Endothelial cell of umbilical vein (primary cell): ENCODE measurements at regions not wholly inside any gene's neighbourhood (a gene's known extent, or its start where the extent isn't known, plus 50 kb on each side); places are given as distances from the start of the nearest gene placed in this dataset.

Source experiments
- BruUV-seq: library from RNA; stranded (reverse); fragments of 400-500 nt; replicated peaks from 2 replicates; lab custom pipeline; 2021; lab: Mats Ljungman, UMichigan
- CTCF ChIA-PET: fragments of 300-600, 350-600 bp; sonication (Branson Sonifier 250); formaldehyde crosslinking; loops from one replicate; lab custom pipeline; 2021; ENCODE audit warnings: antibody characterized with exemption, inconsistent platforms; lab: Charles Lee
- POLR2A ChIA-PET: fragments of 300-600, 350-600 bp; sonication (Branson Sonifier 250); formaldehyde crosslinking; loops from one replicate; lab custom pipeline; 2021; ENCODE audit warnings: antibody characterized with exemption, inconsistent platforms; lab: Charles Lee
- DNase-seq: peaks from one replicate; pipeline ENCODE4 v3.0.0-alpha.2; 2011; ENCODE audit warnings: low read depth, low spot score
- FAIRE-seq: peaks from 2 replicates; lab custom pipeline; 2011; peaks lifted over from hg19 to GRCh38; lab: Jason Lieb, UNC
- H2AFZ ChIP-seq: 2 replicates; pipeline ENCODE4 v1.6.0; 2012; ENCODE audit warnings: low read depth, low read length, control low read depth, inconsistent platforms
- H3K27ac ChIP-seq: 2 replicates; pipeline ENCODE4 v1.5.1; 2011; ENCODE audit warnings: low read depth, mild to moderate bottlenecking, control low read depth, low read length, moderate library complexity; ENCODE audit not compliant: insufficient read depth
- H3K27me3 ChIP-seq, 2 experiments: 2 replicates each; pipeline versions ENCODE4 v1.6.0 to v1.6.1; 2011; ENCODE audit warnings: low read length in 2 of 2, mixed read lengths in 1 of 2; ENCODE audit not compliant: control insufficient read depth in 2 of 2, insufficient read depth in 2 of 2
- H3K36me3 ChIP-seq, 2 experiments: 2 replicates in 1 of 2; 3 replicates in 1 of 2; pipeline ENCODE4 v1.5.1; 2011; ENCODE audit warnings: low read length in 2 of 2, mild to moderate bottlenecking in 1 of 2, moderate library complexity in 1 of 2; ENCODE audit not compliant: control insufficient read depth in 2 of 2, insufficient read depth in 2 of 2; ENCODE audit errors: extremely low read depth in 1 of 2
- H3K4me1 ChIP-seq: 3 replicates; pipeline ENCODE4 v1.5.1; 2011; ENCODE audit warnings: mild to moderate bottlenecking, low read length; ENCODE audit not compliant: control insufficient read depth, insufficient read depth; ENCODE audit errors: extremely low read depth
- H3K4me2 ChIP-seq: 2 replicates; pipeline ENCODE4 v1.6.1; 2011; ENCODE audit warnings: low read length, control low read depth, mixed read lengths; ENCODE audit not compliant: insufficient read depth
- H3K4me3 ChIP-seq, 3 experiments: fragments of 200-600 bp in 1 of 3; sonication (generic), shearing (Covaris generic) in 1 of 3; replicated peaks in 1 of 3; 2 replicates each; pipeline ENCODE4 v1.5.1; 2011 to 2016; ENCODE audit warnings: control low read depth in 3 of 3, low read length in 3 of 3, mild to moderate bottlenecking in 2 of 3, inconsistent platforms in 1 of 3, low read depth in 1 of 3, moderate library complexity in 1 of 3; ENCODE audit not compliant: insufficient read depth in 1 of 3
- H3K79me2 ChIP-seq: 2 replicates; pipeline ENCODE4 v1.6.0; 2012; ENCODE audit warnings: low read length, inconsistent platforms; ENCODE audit not compliant: control insufficient read depth, insufficient read depth
- H3K9ac ChIP-seq: replicated peaks from 2 replicates; pipeline ENCODE3; 2011; ENCODE audit warnings: low read length, control low read depth; ENCODE audit not compliant: insufficient read depth; ENCODE audit errors: extremely low read depth
- H3K9me1 ChIP-seq: replicated peaks from 3 replicates; pipeline ENCODE4 v1.6.0; 2011; ENCODE audit warnings: mild to moderate bottlenecking, low read length; ENCODE audit not compliant: control insufficient read depth, insufficient read depth; ENCODE audit errors: extremely low read depth
- H3K9me3 ChIP-seq: replicated peaks from 2 replicates; pipeline ENCODE4 v1.5.1; 2012; ENCODE audit warnings: low read length, inconsistent platforms; ENCODE audit not compliant: control insufficient read depth, insufficient read depth
- H4K20me1 ChIP-seq: replicated peaks from 2 replicates; pipeline ENCODE3; 2011; ENCODE audit warnings: mild to moderate bottlenecking, low read length; ENCODE audit not compliant: control insufficient read depth, insufficient read depth; ENCODE audit errors: extremely low read depth
- EZH2 ChIP-seq: IDR thresholded peaks from 2 replicates; pipeline ENCODE4 v1.6.1; 2012; ENCODE audit warnings: borderline replicate concordance, low read depth, mild to moderate bottlenecking, moderate library complexity, low read length, inconsistent platforms; ENCODE audit not compliant: severe bottlenecking
- FOS ChIP-seq: IDR thresholded peaks from 2 replicates; pipeline ENCODE4 v1.6.1; 2011; ENCODE audit warnings: mild to moderate bottlenecking, low read length, moderate library complexity, borderline replicate concordance; ENCODE audit not compliant: insufficient read depth
- GATA2 ChIP-seq: IDR thresholded peaks from 2 replicates; pipeline ENCODE4 v1.7.0; 2011; ENCODE audit warnings: low read depth, mild to moderate bottlenecking, moderate library complexity, mixed read lengths, low read length; ENCODE audit not compliant: insufficient read length, insufficient read depth
- JUN ChIP-seq: IDR thresholded peaks from 2 replicates; pipeline ENCODE4 v1.6.1; 2011; ENCODE audit warnings: borderline replicate concordance, low read depth; ENCODE audit not compliant: insufficient read length, insufficient read depth
- MYC ChIP-seq: IDR thresholded peaks from one replicate; pipeline ENCODE4 v1.6.1; 2011; ENCODE audit warnings: mild to moderate bottlenecking, low read depth, low read length
- POLR2A ChIP-seq: IDR thresholded peaks from 2 replicates; pipeline ENCODE4 v1.6.1; 2012; ENCODE audit warnings: low read depth, mild to moderate bottlenecking, control low read depth, low read length
- POLR2AphosphoS5 ChIP-seq: IDR thresholded peaks from 2 replicates; pipeline ENCODE4 v1.6.1; 2012; ENCODE audit warnings: low read depth, mild to moderate bottlenecking, control low read depth, low read length, moderate library complexity; ENCODE audit not compliant: insufficient read depth
- dilution Hi-C: fragments of 300-500 bp; cut with MboI; formaldehyde crosslinking; loops from one replicate; pipeline ENCODE4 v1.15.0; 2019; ENCODE audit warnings: low sequenced_read_pairs; ENCODE audit not compliant: extremely low pct_ligation_motif_present
- intact Hi-C: fragments of 100-400 bp; cut with micrococcal nuclease; formaldehyde crosslinking; loops from one replicate; pipeline ENCODE4 v1.10.0; 2022
- TF ChIP-seq, protein P1 (sequence below), 2 donors: IDR thresholded peaks; 1 replicate in 1 of 2; 2 replicates in 1 of 2; pipeline ENCODE4 v1.5.1; 2011; ENCODE audit warnings: low read length in 2 of 2, mild to moderate bottlenecking in 2 of 2, moderate library complexity in 2 of 2, control low read depth in 1 of 2, inconsistent platforms in 1 of 2, low read depth in 1 of 2; ENCODE audit not compliant: insufficient read depth in 1 of 2; ENCODE audit errors: extremely low read depth in 1 of 2
- TF ChIP-seq, protein P2 (sequence below): IDR thresholded peaks from 2 replicates; pipeline ENCODE4 v1.6.1; 2011; ENCODE audit not compliant: insufficient read depth, insufficient read length

DNA sequence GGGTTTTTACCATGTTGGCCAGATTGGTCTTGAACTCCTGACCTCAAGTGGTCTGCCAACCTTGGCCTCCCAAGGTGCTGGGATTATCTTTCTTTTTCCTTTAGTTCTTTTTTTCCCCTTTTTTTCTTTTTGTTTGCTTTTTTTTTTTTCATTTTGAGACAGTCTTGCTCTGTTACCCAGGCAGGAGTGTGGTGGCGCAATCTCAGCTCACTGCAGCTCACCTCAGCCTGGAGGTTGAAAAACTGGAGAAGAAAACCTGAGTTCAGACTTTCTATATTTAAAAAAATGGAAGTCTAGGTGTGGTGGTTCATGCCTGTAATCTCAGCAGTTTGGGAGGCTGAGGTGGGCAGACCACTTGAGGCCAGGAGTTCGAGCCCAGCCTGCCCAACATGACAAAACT, 181.1 kb upstream of the HS3ST1 start:
- ChIA-PET CTCF (no interaction called here), POLR2A (no interaction called here)
- no TSS peak for BruUV-seq
- no peak for FAIRE-seq
- peaks cover 17% of the 10 kb centered on the region for H3K4me1 ChIP-seq
- no peaks in the 10 kb centered on the region for H3K9me1 ChIP-seq
- dilution Hi-C loops (no loop called here), intact Hi-C loops (no loop called here)
- H3K9me3 ChIP-seq = no peaks in the 10 kb centered on the region
- no peak overlapping the region for H3K4me2 ChIP-seq
- TF ChIP-seq, protein P1, sequence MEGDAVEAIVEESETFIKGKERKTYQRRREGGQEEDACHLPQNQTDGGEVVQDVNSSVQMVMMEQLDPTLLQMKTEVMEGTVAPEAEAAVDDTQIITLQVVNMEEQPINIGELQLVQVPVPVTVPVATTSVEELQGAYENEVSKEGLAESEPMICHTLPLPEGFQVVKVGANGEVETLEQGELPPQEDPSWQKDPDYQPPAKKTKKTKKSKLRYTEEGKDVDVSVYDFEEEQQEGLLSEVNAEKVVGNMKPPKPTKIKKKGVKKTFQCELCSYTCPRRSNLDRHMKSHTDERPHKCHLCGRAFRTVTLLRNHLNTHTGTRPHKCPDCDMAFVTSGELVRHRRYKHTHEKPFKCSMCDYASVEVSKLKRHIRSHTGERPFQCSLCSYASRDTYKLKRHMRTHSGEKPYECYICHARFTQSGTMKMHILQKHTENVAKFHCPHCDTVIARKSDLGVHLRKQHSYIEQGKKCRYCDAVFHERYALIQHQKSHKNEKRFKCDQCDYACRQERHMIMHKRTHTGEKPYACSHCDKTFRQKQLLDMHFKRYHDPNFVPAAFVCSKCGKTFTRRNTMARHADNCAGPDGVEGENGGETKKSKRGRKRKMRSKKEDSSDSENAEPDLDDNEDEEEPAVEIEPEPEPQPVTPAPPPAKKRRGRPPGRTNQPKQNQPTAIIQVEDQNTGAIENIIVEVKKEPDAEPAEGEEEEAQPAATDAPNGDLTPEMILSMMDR (IDR thresholded peaks at IDR 0.05; ENCODE audit: extremely low read depth in 1 of 2, insufficient read depth in 1 of 2, low read depth in 1 of 2, low read length in 2 of 2) = no peak
- TF ChIP-seq POLR2A (no peak), POLR2AphosphoS5 (no peak), FOS (no peak), MYC (no peak), GATA2 (no peak), JUN (no peak), EZH2 (no peak)
- TF ChIP-seq, protein P2, sequence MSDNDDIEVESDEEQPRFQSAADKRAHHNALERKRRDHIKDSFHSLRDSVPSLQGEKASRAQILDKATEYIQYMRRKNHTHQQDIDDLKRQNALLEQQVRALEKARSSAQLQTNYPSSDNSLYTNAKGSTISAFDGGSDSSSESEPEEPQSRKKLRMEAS = no peak
- H4K20me1 ChIP-seq = no peaks in the 10 kb centered on the region
- H3K27me3 ChIP-seq = no peaks in the 10 kb centered on the region
- no peak for DNase-seq
- no peak overlapping the region for H3K9ac ChIP-seq
- no peaks in the 10 kb centered on the region for H3K79me2 ChIP-seq
- H3K27ac ChIP-seq = no peak overlapping the region
- no peak overlapping the region for H2AFZ ChIP-seq
- H3K36me3 ChIP-seq = no peaks in the 10 kb centered on the region
- H3K4me3 ChIP-seq = no peak overlapping the region
